HG03521 (cell line): ENCODE measurements at regions not wholly inside any gene's neighbourhood (a gene's known extent, or its start where the extent isn't known, plus 50 kb on each side); places are given as distances from the start of the nearest gene placed in this dataset.

Source experiments
- ATAC-seq: cut with Tn5 transposase; IDR thresholded peaks from one replicate; pipeline ENCODE4 v1.9.1; 2021; ENCODE audit warnings: mild to moderate bottlenecking, moderate library complexity; ENCODE audit not compliant: unreplicated experiment

DNA sequence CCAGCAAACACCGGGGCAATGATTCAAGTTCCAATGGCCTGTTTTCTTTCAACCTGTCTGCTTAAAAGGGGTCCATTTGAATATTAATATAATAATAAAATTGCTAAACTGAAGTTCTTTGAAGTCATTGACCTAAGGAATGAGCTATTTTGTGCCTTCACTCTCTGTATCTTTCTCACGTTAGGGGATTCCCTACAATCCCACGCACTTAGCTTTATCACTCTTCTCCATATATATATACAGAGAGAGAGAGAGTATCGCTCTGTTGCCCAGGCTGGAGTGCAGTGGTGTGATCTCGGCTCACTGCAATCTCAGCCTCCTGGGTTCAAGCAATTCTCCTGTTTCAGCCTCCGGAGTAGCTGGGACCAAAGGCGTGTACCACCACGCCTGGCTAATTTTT is 83.9 kb upstream of the NWD2 start:
- ATAC-seq, result no peak

DNA sequence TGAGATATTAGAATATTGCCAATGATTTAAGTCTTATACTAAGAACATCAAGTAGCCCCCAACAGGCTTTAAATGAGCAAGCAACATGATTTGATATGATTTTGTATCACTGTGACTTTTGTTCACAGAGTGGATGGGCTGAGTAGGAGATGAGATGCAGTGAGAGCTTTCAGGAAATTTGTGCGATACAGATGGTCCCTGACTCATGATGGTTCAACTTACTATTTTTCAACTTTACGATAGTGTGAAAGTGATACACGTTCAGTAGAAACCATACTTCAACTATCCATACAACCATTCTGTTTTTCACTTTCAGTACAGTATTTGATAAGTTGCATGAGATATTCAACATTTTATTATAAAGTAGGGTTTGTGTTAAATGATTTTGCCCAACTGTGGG is 78.7 kb upstream of the NWD2 start:
- no peak for ATAC-seq

DNA sequence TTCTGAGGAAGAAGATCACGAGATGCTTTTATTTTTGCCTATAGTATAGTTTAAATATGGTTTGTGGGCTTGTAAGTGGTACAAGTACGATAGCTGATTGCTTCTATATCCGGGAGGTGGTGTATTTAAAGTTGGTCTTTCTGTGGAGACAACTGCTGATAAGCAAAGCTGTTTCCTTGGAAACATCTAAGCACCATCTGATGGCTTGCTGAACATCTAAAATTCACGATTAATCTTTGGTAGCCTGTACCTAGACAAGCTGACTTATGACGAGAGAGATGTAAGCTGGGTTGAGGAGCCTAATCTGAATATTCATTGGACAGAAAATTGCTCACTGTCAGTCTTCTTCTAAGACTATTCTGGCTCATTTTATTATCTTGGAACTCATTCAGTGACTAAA is 74.6 kb upstream of the NWD2 start:
- ATAC-seq, result no peak

DNA sequence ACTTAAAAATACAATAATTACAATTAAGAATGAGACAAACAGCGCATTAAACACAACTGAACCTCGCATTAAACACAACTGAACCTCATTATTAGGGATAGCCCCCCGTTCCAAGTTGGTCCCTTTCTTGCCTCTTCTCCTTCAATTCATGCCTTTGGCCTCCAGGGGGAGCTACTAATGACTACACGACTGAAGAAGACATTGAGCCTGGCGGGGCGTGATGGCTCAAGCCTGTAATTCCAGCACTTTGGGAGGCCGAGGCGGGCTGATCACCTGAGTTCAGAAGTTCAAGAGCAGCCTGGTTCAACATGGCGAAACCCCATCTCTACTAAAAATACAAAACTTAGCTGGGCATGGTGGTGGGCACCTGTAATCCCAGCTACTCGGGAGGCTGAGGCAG is 56.4 kb upstream of the NWD2 start:
- no peak for ATAC-seq
